Vagina (tissue), 2 donors: ENCODE measurements at regions not wholly inside any gene's neighbourhood (a gene's known extent, or its start where the extent isn't known, plus 50 kb on each side); places are given as distances from the start of the nearest gene placed in this dataset.

Experiments used
- POLR2A ChIP-seq, 2 donors: fragments of 450-650 bp; IDR thresholded peaks; one replicate each; pipeline ENCODE4 v1.6.1; 2017; ENCODE audit warnings: antibody characterized with exemption in 2 of 2, mild to moderate bottlenecking in 2 of 2, moderate library complexity in 2 of 2
- TF ChIP-seq, protein P1 (sequence below), 3 experiments: fragments of 450-650 bp in 2 of 3; fragments of 200-600 bp in 1 of 3; sonication (generic) in 1 of 3; IDR thresholded peaks; one replicate each; pipeline ENCODE4 v1.5.1; 2017 to 2019; ENCODE audit warnings: antibody characterized with exemption in 3 of 3, mild to moderate bottlenecking in 2 of 3, moderate library complexity in 2 of 3

DNA sequence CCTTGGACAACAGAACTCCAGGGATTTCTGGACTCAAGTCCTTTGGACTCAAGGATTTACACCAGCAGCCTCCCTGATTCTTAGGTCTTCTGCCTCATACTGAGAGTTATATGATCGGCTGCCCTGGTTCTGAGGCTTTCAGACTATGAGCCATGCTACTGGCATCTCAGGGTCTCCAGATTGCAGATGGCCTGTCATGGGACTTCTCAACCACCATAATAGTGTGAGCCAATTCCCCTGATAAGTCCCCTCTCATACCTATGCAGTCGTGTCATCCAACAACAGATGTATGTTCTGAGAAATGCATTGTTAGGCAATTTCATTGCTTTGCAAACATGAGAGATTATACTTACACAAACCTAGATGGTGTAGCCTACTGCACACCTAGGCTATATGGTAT is 61.4 kb upstream of the MSTN start:
- TF ChIP-seq, protein P1, sequence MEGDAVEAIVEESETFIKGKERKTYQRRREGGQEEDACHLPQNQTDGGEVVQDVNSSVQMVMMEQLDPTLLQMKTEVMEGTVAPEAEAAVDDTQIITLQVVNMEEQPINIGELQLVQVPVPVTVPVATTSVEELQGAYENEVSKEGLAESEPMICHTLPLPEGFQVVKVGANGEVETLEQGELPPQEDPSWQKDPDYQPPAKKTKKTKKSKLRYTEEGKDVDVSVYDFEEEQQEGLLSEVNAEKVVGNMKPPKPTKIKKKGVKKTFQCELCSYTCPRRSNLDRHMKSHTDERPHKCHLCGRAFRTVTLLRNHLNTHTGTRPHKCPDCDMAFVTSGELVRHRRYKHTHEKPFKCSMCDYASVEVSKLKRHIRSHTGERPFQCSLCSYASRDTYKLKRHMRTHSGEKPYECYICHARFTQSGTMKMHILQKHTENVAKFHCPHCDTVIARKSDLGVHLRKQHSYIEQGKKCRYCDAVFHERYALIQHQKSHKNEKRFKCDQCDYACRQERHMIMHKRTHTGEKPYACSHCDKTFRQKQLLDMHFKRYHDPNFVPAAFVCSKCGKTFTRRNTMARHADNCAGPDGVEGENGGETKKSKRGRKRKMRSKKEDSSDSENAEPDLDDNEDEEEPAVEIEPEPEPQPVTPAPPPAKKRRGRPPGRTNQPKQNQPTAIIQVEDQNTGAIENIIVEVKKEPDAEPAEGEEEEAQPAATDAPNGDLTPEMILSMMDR (IDR thresholded peaks at IDR 0.05) = no peak
- no peak for TF ChIP-seq POLR2A (IDR thresholded peaks at IDR 0.05)
